HFF-Myc (cell line): ENCODE measurements at regions not wholly inside any gene's neighbourhood (a gene's known extent, or its start where the extent isn't known, plus 50 kb on each side); places are given as distances from the start of the nearest gene placed in this dataset.

ENCODE experiments used
- DNase-seq: peaks from one replicate; pipeline ENCODE4 v3.0.0-alpha.2; 2011; ENCODE audit warnings: low read depth; ENCODE audit errors: extremely low read depth
- H3K4me3 ChIP-seq: replicated peaks from 2 replicates; pipeline ENCODE4 v1.5.1; 2011; ENCODE audit warnings: low read depth, mild to moderate bottlenecking, control low read depth, low read length
- CTCF ChIP-seq: IDR thresholded peaks from 2 replicates; pipeline ENCODE4 v1.5.1; 2012; ENCODE audit warnings: mild to moderate bottlenecking, low read depth, low read length, control low read depth; ENCODE audit errors: missing control alignments

GRCh38 chr6:139470997-139471396 is 96.5 kb upstream of the CITED2 start:
- DNase-seq, result no peak
- H3K4me3 ChIP-seq, result no peak overlapping the region
- TF ChIP-seq CTCF, result no peak

DNA sequence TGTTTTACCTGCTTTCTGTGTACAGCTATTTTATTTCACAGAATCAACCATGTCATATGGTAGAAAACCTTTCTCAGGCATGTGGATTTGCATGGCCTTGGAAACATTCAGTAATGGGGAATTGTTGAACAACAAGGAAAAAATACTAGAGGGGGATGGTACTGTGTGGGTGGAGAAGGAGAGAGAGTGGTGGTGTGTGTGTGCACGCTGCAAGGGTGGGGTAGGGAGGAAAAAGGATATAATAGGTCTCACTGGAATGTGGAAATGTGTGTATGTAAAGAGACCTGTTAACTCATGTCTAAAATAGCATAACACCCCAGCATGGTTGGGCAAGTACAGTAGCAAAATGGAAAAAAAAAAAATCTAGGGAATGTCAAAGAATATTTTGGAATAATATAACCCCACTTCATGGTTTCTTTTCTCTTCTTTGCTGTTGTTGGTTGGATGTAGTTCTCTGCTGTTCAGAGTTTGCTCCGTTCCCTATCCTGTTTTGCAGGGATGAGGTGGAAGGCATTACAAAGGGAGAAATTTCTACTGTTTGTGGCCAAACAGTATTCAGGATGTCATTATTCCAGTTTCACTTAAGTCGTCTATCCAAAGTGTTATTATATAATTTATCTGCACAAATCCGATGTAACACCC is 93.9 kb upstream of the CITED2 start:
- no peak for TF ChIP-seq CTCF
- H3K4me3 ChIP-seq, result no peak overlapping the region
- DNase-seq, result no peak

- no peak for DNase-seq
- H3K4me3 ChIP-seq, result no peak overlapping the region
- TF ChIP-seq CTCF, result no peak
Measured at GRCh38 chr6:139457476-139457875, 83.0 kb upstream of the CITED2 start.

DNA sequence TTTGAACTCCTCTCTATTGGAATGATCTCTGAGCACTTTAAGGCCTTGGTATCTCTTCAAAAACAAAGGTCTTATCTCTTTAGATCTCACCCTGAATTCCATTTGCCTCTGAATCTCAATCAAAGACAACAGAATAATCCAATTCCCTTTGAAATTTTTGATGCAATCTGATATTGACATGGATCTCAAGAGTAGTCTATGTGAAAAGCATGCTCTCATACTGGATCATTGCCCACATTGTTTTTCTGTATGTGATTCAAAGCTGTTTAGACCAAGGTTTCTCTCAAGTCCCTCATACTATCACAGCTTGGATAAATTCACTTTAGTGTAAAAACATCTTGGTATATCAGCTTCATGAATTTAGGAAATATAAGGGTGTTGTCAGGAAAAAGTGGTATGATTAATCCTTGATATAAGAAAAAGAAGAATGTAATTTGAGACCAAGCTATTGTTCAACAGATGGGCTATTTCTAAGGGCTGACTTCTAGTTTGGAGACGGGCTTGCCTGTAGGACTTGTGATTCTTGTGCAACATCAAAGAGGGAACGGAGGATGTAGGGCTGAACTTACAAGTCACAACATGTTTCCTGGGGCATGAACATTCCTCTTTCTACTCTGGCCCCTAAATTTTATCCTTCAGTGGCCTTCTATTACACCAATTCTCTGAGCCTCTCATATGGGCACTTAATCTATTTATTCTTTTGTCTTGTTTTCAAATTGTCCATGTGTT is 77.9 kb upstream of the CITED2 start:
- DNase-seq, result no peak
- no peak overlapping the region for H3K4me3 ChIP-seq
- TF ChIP-seq CTCF, result no peak

GRCh38 chr6:139449611-139450000 is 75.2 kb upstream of the CITED2 start:
- no peak overlapping the region for H3K4me3 ChIP-seq
- DNase-seq, result no peak
- TF ChIP-seq CTCF, result no peak

DNA sequence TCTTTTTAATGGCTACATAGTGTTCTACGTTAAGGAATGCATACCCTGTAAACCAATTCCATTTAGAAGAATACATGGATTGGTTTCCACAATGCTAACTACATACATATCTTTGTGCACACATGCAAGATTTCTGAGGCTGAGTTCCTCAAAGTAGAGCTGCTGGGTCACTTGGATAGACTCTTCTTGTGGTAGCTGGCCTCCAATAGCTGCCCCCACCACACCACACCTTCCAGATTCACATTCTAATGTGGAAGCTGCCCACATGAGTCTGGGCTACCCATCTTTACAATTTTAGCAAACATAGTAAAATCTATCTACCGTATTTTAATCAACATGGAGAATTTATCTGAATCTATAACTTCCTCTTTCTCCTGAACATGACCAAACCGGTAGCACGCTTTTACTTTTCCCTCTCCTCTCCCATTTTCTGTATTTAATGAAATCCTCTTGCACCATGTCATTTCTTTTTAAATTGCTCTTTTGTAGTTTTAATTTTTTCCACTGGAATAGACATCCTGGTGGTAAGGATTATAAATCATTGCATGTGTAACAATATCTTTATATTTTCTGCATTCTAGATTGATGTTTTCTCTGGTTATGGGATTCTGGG is 74.7 kb upstream of the CITED2 start:
- no peak for TF ChIP-seq CTCF
- DNase-seq, result no peak
- H3K4me3 ChIP-seq, result no peak overlapping the region
